HepG2 (cell line): ENCODE measurements at regions not wholly inside any gene's neighbourhood (a gene's known extent, or its start where the extent isn't known, plus 50 kb on each side); places are given as distances from the start of the nearest gene placed in this dataset.
A peak's percentile ranks its signal among the peaks of the same experiment; 100 is the strongest.

Source experiments
- CAMTA2 ChIP-seq: sonication (generic); formaldehyde crosslinking; IDR thresholded peaks from 2 replicates; pipeline ENCODE4 v1.4.0; 2020; ENCODE audit warnings: mild to moderate bottlenecking, missing genetic modification reagents, borderline replicate concordance
- CBFB ChIP-seq: sonication (generic); formaldehyde crosslinking; IDR thresholded peaks from 2 replicates; pipeline ENCODE4 v1.4.0; 2020; ENCODE audit warnings: missing genetic modification reagents
- CBX5 ChIP-seq: sonication (generic); formaldehyde crosslinking; IDR thresholded peaks from 2 replicates; pipeline ENCODE4 v1.4.0; 2020; ENCODE audit warnings: missing genetic modification reagents, borderline replicate concordance
- FOXA1 ChIP-seq, 2 experiments: fragments of 450-650 bp in 1 of 2; sonication (generic) in 1 of 2; formaldehyde crosslinking in 1 of 2; IDR thresholded peaks; 2 replicates each; pipeline versions ENCODE4 v1.4.0 to v1.6.1; 2016 to 2020; ENCODE audit warnings: missing genetic modification reagents in 1 of 2
- HOXA7 ChIP-seq: sonication (generic); formaldehyde crosslinking; IDR thresholded peaks from 2 replicates; pipeline ENCODE4 v1.8.1; 2022; ENCODE audit warnings: mild to moderate bottlenecking, missing genetic modification reagents, moderate library complexity
- KLF13 ChIP-seq: sonication (generic); formaldehyde crosslinking; IDR thresholded peaks from 2 replicates; pipeline ENCODE4 v1.4.0; 2020; ENCODE audit warnings: mild to moderate bottlenecking, missing genetic modification reagents
- MLX ChIP-seq: IDR thresholded peaks from 2 replicates; pipeline ENCODE4 v1.6.1; 2016
- MXD4 ChIP-seq: IDR thresholded peaks from 2 replicates; pipeline ENCODE4 v1.6.1; 2016; ENCODE audit warnings: mild to moderate bottlenecking, missing biosample characterization, missing genetic modification reagents
- NRL ChIP-seq: sonication (generic); formaldehyde crosslinking; IDR thresholded peaks from 2 replicates; pipeline ENCODE4 v1.5.0; 2020; ENCODE audit warnings: missing genetic modification reagents, mild to moderate bottlenecking, moderate library complexity, borderline replicate concordance
- RBAK ChIP-seq: sonication (generic); formaldehyde crosslinking; IDR thresholded peaks from 2 replicates; pipeline ENCODE4 v1.5.1; 2020; ENCODE audit warnings: mild to moderate bottlenecking, missing genetic modification reagents
- RORA ChIP-seq: sonication (generic); formaldehyde crosslinking; IDR thresholded peaks from 2 replicates; pipeline ENCODE4 v1.5.0; 2020; ENCODE audit warnings: mild to moderate bottlenecking, missing genetic modification reagents, moderate library complexity
- SAFB2 ChIP-seq: sonication (generic); formaldehyde crosslinking; IDR thresholded peaks from 2 replicates; pipeline ENCODE4 v1.5.1; 2020; ENCODE audit warnings: missing genetic modification reagents, low read depth, mild to moderate bottlenecking, borderline replicate concordance
- SNRNP70 ChIP-seq: fragments of 200-400 bp; formaldehyde crosslinking; IDR thresholded peaks from 2 replicates; pipeline ENCODE4 v1.6.1; 2017; ENCODE audit warnings: mild to moderate bottlenecking, low read depth, low read length, moderate library complexity
- TGIF2 ChIP-seq: IDR thresholded peaks from 2 replicates; pipeline ENCODE4 v1.6.1; 2016; ENCODE audit warnings: control low read depth, missing compliant biosample characterization
- TRAFD1 ChIP-seq: sonication (generic); formaldehyde crosslinking; IDR thresholded peaks from 2 replicates; pipeline ENCODE4 v1.5.1; 2020; ENCODE audit warnings: missing genetic modification reagents, mild to moderate bottlenecking, borderline replicate concordance
- ZBTB44 ChIP-seq: sonication (generic); formaldehyde crosslinking; IDR thresholded peaks from 2 replicates; pipeline ENCODE4 v1.4.0; 2020; ENCODE audit warnings: missing genetic modification reagents
- ZFP62 ChIP-seq: sonication (generic); formaldehyde crosslinking; IDR thresholded peaks from 2 replicates; pipeline ENCODE4 v1.4.0; 2020; ENCODE audit warnings: missing genetic modification reagents
- ZNF205 ChIP-seq: IDR thresholded peaks from 2 replicates; pipeline ENCODE4 v1.6.1; 2018; ENCODE audit warnings: missing biosample characterization, missing genetic modification reagents
- ZNF207 ChIP-seq: fragments of 450-650 bp; IDR thresholded peaks from 2 replicates; pipeline ENCODE4 v1.6.1; 2016; ENCODE audit warnings: antibody characterized with exemption, borderline replicate concordance
- ZNF33A ChIP-seq: sonication (generic); formaldehyde crosslinking; IDR thresholded peaks from 2 replicates; pipeline ENCODE4 v1.5.1; 2020; ENCODE audit warnings: missing genetic modification reagents, mild to moderate bottlenecking, moderate library complexity, borderline replicate concordance
- ZNF629 ChIP-seq: sonication (generic); formaldehyde crosslinking; conservative IDR thresholded peaks from 2 replicates; pipeline ENCODE4 v1.5.0; 2020; ENCODE audit warnings: missing genetic modification reagents
- ZNF691 ChIP-seq: sonication (generic); formaldehyde crosslinking; IDR thresholded peaks from 2 replicates; pipeline ENCODE4 v1.4.0; 2020; ENCODE audit warnings: missing genetic modification reagents, low read depth, mild to moderate bottlenecking, borderline replicate concordance
- ZNF792 ChIP-seq: IDR thresholded peaks from 2 replicates; pipeline ENCODE4 v1.6.1; 2016
- ZNF800 ChIP-seq: sonication (generic); formaldehyde crosslinking; IDR thresholded peaks from 2 replicates; pipeline ENCODE4 v1.4.0; 2020; ENCODE audit warnings: missing genetic modification reagents

- TF ChIP-seq ZBTB44 (CRISPR knock-in tag) (no peak), ZNF207 (no peak), MLX (CRISPR knock-in tag) (peak; percentile 78), CBX5 (CRISPR knock-in tag) (no peak), ZNF33A (0 out of 2 replicates have a peak, but pooled peaks have one; percentile 59), NRL (CRISPR knock-in tag) (no peak), ZNF792 (CRISPR knock-in tag) (peak; percentile 87; the same call in 1 of the 2 replicates), CAMTA2 (no peak), FOXA1 (IDR thresholded peaks at IDR 0.05) (no peak), FOXA1 (CRISPR knock-in tag; IDR thresholded peaks at IDR 0.05) (peak; percentile 93), RBAK (CRISPR knock-in tag) (peak; percentile 79), ZNF629 (CRISPR knock-in tag) (no peak), ZNF691 (CRISPR knock-in tag) (no peak; the same call in 1 of the 2 replicates), RORA (CRISPR knock-in tag) (no peak), SAFB2 (CRISPR knock-in tag) (no peak), ZNF800 (0 out of 2 replicates have a peak, but pooled peaks have one; percentile 39), ZNF205 (CRISPR knock-in tag) (0 out of 2 replicates have a peak, but pooled peaks have one; percentile 65), TGIF2 (CRISPR knock-in tag) (no peak), KLF13 (CRISPR knock-in tag) (no peak), CBFB (CRISPR knock-in tag) (peak; percentile 70; the same call in 1 of the 2 replicates), ZFP62 (CRISPR knock-in tag) (no peak), TRAFD1 (CRISPR knock-in tag) (no peak), SNRNP70 (no peak), MXD4 (CRISPR knock-in tag) (no peak), HOXA7 (CRISPR knock-in tag) (0 out of 2 replicates have a peak, but pooled peaks have one; percentile 32)
Measured at GRCh38 chr2:122433123-122433754, 677.8 kb downstream of the TSN start (continued).
